EL (cell line): ENCODE measurements at regions not wholly inside any gene's neighbourhood (a gene's known extent, or its start where the extent isn't known, plus 50 kb on each side); places are given as distances from the start of the nearest gene placed in this dataset.
"Not testable (repeated sequence)": the region's sequence is repeated elsewhere in the genome, so short reads cannot be mapped to it uniquely, and the experiment has no call there.

Experiments
- DNase-seq: peaks from one replicate; pipeline ENCODE4 v3.0.0-alpha.2; 2016

DNA sequence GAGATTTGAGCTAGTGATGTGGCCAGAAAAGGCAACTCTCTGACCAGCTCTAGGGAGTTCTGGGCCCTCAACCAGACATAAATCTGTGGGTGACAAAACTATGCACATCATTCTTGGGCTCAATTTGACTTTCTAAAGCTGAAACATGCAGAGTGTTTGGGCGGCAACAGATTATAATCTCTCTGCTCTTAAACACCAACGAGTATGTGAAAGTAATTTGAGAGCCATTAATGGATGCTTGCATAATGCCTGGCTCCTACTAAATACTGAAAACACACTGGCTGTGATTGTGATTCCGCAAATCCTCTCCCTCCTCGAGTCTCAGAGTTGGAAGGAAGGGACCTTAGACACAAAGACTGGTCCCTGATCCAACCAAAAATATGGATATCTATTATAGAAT is 186.7 kb downstream of the UACA start:
- no peak for DNase-seq

DNA sequence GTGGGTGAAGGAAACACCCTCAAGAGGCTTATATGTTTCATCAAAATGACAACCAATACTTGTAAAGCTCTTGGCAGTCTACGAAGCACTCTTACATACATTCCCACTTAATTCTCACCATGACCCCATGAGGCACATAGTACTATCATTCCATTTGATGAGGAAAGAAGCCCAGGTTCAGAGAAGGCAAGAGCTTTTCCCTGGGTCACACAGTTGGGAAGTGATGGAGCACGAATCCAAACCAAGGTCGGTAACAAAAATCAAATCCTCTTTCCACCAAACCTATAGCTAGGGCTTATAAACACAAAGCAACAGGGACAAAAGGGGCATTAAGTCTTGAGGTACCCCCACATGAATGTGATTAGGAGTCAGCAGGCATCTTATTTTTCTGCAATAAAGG is 187.1 kb downstream of the UACA start:
- DNase-seq = no peak

DNA sequence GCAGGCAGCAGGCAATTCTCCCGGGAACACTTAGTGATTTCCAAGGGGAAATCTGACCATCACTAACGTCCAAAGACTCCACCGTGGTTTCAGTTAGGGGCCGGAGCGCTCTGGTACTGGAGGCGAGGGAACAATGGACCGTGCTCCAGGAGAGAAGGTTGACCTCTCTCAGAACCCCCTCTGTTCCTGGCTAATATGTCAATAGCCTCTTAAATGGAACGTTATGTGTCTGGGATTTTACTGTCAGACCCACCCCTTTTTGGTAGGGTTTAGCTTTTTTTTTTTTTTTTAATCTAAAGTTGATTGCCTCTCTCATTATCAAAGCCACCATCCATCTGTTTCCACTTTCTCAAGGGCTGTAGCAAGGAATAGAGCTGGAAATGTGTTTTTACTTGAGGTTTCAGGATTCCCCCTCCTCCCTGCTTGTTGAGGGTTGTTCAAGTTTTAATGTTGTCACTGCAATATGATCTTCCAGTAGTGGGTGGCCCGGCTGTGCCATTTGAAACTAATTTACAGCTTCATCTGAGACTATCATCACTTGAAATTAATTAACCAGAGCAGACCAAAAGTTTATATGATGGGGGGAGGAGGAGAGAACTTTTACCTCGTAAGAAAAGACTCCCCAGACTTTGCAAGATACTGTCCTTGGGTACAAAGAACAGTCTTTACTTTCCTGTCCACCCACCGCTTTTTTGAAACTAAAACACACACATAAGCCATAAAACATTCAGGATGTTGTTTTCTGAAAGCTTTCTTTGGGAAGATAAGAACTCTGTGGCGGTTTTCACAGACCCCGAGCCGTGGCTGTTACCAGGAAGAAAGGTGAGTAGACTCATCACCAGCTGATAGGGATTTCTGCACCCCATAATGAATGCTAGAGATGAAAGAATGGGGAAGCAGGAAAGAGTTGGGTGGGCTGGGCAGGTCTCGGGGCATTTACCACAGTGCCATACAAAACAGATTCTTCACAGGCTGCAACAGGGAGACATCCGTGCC is 187.8 kb downstream of the UACA start:
- DNase-seq = no peak

DNA sequence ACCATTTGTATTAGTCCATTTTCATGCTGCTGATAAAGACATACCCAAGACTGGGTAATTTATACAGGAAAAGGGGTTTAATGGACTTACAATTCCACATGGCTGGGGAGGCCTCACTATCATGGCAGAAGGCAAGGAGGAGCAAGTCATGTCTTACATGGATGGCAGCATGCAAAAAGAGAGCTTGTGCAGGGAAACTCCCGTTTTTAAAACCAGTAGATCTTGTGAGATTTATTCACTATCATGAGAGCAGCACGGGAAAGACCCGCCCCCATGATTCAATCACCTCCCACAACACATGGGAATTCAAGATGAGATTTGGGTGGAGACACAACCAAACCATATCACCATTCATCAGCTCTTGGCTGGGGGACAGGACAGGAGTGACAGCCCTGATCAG is 189.0 kb downstream of the UACA start:
- DNase-seq = not testable (repeated sequence)

DNA sequence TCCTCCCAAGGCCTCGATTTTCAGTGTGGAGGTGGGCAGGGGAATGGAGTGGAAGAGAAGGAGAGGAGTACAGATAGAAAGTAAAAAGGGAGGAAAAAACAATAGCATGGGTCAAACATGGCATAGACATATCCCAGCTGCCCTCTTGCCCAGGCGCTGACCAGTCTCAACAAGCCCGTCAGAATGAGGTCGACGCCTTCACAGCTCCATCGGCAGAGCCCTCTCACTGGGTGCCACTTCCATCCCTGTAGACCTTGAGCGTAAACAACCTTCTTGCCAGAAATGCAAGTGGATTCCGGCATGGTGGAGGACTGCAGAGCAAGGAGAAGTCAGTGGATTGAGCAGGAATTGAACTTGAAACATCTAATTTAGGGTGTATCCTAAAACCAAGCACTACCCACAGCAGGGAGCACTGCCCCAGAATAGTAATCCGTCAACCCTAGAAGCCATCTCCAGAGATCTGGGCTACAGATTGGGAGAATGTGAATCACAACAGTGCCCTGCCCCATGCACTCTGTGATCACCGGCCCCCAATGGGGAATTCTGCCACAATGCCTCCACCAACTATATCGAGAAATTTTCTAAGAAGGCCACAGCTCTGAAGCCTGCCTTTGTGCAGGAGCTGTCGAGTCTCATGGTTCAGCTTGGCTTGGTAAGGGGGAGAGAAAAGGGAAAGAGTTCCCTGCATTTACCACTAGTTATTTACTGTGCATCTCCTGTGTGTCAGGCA is 190.1 kb downstream of the UACA start:
- no peak for DNase-seq

DNA sequence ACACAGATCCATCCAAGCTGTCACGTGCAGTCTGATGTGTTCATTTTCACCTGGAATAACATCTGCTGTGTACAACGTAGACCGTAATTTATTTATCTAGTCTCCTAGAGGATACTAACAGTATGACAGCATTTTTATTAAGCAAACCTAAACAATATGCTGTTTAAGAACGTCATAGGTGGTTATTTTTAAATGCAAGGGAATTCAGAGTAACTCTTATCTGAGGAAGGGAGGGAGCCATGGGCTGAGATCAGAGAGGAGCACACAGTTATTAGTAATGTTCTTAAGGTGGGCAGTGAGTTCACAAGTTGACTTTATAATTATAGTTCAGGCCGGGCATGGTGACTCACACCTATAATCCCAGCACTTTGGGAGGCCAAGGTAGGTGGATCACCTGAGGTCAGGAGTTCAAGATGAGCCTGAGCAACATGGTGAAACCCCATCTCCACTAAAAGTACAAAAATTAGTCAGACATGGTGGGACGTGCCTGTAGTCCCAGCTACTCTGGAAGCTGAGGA is 193.6 kb downstream of the UACA start:
- no peak for DNase-seq

DNA sequence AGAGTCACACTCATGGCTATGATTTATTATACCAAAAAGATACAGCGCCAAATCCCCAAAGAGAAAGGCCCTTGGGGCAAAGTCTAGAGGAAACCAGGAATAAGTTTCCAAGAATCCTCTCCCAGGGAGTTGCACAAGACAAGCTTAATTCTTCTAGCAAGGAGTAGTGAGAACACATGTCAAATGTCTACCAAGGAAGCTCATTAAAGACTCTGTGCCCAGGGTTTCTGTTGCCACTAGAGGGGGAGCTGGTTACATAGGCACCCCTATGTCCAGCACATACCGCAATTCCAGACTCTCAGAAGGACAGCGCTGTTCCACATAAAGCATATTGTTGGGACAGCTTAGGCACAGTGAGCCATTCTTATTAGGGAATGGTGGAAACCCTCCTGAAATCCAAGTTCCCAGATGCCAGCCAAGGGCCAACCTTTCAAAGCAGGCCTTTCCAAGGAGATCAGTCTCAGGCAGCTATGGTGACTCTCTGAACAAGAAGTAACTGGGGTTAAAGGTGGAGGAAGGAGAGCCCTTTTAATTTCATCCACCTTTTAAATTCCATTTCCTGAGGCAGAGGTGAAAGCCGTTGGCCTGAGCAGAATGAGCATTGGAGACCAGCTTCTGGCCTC is 194.2 kb downstream of the UACA start:
- DNase-seq = peak; percentile 82

DNA sequence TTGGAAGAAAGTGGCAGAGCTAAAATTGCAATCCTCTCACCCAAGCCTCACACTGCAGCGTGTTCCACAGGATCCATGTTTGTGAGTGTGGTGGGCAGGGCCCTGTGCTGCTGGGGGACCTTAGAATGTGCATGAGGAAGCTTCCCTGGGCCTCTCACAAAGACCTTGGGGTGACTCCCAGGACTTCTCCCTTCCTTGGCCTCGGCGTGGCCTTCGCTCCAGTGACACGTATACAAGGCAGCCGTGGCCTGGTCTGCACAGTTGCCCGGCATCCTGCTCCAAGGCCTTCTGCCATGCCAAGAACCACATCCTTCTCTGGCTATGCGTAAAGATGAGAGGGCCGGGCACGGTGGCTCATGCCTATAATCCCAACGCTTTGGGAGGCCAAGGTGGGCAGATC is 196.4 kb downstream of the UACA start:
- no peak for DNase-seq

DNA sequence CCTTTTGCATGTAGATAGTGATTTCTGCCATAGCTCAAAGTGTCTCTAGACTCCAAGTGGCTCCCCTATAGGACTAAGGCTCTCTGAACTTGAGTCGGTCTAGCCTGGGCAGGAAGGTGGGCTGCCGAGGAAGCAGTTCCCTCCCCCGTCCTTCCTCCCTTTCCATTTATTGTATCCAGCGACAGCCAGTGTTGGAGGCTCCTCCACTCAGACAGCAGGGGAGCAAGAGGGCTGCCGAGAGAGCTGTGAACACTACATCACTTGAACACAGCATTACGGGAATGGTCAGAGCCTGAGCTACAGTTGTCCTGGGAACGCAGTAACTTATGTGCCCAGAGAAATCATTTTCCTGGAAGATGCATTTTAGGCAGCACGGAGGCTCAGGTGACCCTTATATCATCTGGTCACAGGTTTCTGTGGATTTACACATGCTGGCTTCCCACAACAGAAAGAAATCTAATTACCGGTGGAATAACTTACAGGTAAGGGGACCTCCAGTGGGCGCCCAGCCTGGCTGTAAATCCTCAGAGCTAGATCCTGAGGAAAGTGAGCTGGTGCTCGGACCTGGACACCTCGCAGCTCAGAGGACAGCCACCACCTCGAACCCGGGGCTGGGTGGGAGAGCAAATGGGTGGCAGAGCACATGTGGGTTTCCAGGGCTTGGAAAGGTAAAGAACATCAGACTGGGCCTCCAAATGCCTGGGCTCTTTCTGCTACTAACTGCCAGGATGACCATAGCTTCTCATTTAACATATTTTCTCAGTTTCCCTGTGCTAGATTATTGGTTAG is 197.1 kb downstream of the UACA start:
- no peak for DNase-seq

DNA sequence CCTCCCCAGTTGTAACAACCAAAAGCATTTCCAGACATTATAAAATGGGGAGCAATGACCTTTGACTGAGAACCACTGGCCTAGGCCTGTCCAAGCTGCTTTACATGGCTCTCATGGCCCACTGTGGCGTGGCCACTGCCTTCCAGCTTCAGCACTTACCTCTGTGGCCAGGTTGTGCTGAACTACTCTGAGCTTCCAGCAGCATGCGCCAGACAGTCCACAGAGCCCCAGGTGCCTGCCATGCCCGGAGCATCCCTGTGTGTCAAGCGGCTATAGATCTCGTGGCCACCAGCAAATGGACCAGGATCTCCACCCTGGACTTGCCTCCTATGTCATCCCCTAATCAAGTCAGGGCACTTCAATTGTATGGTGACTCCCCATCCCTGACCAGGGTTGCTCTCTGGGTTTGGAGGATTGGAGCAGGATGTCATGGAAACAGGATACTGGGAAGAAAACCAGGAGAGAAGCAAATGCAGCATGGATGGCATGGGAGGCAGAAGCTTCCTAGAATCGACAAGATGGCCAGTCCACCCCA is 199.7 kb downstream of the UACA start:
- DNase-seq = no peak

DNA sequence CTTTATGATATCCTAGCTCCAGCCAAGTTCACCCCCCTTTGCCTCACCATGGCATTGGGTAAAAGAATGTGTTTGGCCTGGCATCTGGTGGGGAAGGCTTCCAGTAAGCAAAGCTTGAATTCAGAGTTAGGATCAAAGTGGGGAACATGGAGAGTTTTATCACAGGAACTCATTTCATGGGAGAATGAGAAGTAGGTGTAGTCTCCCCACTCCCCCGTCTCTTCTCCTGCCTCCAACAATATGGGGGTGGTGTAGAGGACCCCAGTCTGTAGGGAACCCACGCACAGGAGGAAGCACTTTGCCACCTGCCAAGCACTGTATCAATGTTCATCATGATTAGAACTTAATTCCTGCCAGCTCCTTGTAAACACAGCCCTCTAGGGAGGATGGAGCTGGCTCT is 200.5 kb downstream of the UACA start:
- no peak for DNase-seq

DNA sequence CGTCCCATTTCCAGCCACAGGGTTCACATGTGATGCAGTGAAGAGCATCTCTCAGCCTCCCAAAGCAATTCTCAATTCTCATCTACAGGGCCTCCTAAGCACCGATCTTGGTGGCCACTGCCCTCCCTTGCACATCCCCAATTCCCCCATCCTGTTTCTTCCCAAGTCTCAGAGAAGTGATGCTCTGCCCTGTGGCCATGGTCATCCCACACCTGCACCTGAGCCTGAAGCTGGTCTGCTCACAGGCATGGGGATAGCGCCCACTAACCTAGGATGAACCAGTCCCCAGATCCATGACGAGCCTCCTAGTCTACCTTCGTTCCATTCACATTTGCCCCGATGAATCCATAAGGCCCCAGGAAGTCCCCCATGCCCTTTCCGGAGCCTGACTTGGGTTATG is 201.5 kb downstream of the UACA start:
- DNase-seq = no peak

DNA sequence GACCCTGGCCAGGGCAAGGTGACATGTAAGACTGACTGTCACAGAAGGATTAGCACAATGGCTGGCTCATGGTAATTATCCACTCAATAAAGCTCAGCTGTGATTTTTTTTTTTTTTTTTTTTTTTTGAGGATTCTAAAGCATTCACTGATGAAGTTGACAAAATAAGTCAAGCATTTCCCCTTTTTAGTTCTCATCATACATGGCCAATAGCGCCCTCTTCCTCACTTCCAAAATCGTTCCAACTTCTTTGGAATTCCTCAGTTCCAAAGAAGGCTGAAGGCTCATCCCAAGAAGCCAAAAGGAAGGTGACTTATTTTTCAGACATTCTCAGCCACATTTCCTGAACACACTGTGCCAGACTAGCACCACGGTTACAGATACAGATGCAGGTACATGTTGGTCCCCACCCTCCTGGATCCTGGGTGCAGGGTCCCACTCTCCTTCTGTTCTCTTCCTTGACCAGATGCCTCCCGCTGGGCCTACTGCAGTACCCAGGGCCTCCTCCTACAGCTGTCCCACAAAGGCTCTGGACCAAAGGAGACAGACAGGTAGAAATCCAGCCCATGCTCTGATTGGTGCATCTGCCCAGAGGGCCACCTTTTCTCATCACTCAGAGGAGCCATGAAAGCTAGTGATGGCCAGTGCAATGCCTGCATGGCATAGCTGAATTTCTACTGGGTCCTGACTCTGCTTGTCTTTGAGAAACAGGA is 202.6 kb downstream of the UACA start:
- DNase-seq = no peak

DNA sequence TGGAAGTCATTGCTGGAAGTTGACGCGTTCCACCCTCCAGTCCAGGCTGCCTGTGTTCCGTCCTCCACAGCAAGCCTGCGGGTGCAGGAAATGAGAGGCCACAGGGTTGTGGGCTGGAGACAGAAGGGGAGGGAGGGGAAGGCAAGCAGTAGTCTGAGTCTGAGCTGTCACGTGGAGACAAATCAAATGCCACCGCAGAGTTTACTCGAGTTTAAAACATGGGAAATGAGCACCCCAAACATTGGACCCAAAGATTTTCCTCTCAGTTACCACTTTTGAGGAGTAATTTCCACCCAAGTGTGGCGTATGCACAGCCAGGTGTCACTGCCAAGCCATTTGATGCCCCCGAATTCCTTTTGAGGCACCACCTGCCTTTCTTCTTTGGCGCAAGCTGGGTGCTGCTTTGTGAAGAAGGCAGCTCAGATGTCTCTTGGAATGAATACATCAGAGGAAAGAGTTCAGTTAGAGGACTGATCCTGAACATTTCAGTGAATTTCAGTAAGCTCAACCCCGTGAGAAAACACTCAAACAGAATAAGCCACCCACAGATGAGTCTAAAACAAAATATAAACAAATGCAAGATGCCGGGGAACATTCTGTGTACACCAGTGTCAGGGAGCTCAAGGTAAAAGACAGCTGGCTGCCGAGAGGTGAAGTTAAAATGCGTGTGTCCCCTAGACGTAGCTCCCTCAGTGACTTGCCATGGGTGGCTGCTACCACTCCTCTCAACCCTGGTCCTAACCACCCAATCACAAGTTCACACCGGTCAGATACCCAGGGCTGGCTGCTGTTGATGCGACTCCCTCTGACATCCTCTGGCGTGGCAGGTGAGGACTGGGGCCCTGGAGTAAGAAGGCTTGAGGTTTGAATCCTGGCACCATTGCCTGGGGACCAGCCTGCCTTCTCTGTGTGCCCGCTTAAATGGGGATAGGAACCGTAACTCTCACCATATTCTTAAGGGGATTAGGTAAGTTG is 203.8 kb downstream of the UACA start:
- peak; percentile 45 for DNase-seq

DNA sequence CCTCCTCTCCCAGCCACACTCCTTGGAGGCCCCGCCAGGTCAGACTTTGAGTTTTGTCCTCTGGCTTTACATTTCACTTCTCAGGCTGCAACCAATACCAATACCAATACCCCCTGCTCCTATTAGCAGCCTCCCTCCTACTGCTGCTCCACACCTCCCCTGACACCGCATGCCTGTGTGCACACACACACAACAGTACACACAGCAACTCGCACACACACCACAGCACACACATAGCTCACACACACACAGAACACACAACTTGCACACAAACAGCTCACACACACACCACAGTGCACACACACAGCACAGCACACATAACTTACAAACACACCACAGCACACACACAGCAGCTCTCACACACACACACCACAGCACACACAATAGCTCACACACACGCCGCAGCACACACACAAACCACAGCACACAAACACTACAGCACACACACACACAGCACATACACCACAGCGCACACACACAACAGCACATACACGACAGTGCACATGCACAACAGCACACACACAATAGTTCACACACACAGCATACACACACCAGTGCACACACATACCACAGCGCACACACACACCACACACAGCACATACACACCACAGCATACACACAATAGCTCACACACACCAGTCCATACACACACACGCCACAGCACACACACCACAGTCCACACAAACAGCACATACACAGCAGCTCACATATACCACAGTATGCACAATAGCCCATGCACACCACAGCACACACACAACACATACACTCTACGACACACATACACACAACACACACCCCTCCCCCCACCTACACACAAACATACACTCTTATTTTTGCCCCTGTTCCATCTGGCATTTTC is 204.7 kb downstream of the UACA start:
- DNase-seq = no peak

DNA sequence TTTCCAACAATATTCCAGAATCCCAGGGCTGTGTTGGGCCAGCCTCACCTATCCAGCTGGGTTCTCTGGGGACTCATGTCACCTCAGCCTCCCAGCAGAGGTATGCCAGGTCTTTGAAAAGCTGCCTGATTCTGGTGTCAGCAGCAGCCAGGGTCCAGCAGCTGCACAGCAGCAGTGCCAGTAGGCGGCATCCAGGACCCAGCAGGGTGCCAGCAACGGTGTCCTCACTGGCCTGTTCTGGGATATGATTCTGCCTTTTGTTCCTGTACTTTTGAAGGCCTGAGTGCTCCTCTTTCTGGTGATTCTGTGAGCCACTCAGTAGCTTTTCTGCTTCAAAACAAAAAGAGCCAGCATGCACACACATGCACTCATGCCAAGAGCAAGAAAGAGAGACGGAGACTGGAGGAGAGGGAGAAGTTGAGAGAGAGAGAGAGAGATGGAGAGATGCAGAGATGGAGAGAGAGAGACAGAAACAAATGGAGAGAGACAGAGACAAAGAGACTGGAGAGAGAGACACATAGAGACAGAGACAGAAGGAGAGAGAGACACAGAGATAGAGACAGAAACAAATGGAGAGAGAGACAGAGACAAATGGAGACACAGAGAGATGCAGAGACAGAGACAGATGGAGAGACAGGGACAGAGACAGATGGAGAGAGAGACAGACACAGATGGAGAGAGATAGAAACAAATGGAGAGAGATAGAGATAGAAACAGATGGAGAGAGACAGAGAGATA is 205.7 kb downstream of the UACA start:
- no peak for DNase-seq

DNA sequence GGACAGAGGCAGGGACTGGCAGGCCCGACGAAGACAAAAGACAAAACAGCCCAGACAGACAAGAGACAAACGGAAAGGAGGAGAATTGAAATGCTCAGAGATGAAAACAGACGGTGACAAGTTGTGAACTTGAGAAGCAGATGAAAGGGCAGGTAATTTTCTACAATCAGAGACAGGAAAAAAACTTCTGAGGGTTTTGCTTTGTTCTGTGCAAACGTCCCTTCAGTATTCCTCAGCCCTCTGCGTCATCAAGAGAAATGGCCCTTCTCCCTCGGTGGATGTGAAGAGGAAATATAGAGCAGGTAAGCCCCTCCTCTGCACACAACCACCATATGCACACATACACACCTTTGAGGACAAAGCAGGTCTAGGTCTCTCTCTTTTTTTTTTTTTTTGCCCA is 206.6 kb downstream of the UACA start:
- DNase-seq = no peak

DNA sequence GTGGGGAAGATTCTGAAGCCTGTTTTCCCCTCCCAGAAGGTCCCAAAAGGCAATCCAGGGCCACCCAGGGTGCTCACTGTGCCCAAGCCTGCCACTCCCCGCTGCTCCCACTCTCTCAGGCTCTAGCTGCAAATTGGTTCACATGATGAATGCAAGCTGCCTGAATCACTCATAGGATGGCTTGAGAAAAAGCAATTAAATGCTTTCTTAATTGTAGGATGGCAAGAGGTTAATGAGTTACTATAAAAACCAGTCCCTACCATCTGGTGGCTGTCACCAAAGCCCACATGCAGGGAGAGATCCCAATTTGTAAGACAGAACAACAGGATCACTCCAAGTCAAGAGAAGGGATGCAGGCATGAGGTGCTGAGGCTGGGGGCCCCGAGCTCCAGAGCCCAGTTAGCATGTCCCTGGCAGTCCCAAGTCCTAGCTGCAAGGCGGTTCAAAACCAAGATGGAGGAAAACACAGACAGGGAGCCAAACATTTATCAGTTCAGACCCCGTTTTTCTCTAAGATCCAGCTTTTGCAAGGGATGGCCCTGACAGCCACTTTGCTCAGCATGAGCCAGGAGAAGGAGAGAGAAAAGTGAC is 207.1 kb downstream of the UACA start:
- no peak for DNase-seq
